NCI-H1930 (cell line): ENCODE measurements at regions not wholly inside any gene's neighbourhood (a gene's known extent, or its start where the extent isn't known, plus 50 kb on each side); places are given as distances from the start of the nearest gene placed in this dataset.

ENCODE experiments used
- DNase-seq, 2 experiments: peaks; one replicate each; lab custom pipeline; 2025; lab: John Stamatoyannopoulos, UW

DNA sequence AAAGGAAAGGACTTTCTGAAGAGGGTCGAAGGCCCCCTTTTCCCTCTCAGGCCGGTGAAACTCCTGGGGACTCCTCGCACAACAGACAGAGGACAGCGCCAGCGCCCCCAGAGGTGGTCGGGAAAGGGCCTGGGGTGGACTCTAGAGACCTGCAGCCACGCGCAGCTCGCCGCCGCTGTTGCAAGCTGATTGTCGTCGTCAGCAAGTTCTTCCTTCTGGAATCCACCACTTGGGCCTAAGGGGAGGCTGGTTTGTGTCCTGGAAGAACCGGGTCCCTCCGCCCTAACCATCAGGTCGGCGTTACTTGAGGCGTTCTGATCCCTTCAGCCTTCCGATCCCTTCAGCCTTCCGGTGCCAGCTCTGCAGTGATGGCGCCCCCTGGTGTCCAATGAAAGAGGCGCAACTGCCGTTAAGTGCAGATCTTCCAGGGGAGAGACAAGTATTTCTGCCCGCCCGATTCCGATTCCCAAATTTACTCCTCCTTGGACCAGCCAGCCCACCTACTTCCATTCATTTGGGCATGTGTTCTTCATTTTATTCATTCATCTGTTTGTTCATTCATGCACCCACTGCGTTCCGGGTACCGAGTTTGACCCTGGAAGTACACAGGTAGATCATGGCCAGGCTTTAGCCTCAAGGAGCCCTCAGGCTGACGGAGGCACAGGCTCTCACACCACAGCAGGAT, 77.2 kb upstream of the SLC6A11 start:
- DNase-seq, result peak; percentile 17 to 57

GRCh38 chr3:10740954-10741353, 75.1 kb upstream of the SLC6A11 start:
- DNase-seq, result no peak

DNA sequence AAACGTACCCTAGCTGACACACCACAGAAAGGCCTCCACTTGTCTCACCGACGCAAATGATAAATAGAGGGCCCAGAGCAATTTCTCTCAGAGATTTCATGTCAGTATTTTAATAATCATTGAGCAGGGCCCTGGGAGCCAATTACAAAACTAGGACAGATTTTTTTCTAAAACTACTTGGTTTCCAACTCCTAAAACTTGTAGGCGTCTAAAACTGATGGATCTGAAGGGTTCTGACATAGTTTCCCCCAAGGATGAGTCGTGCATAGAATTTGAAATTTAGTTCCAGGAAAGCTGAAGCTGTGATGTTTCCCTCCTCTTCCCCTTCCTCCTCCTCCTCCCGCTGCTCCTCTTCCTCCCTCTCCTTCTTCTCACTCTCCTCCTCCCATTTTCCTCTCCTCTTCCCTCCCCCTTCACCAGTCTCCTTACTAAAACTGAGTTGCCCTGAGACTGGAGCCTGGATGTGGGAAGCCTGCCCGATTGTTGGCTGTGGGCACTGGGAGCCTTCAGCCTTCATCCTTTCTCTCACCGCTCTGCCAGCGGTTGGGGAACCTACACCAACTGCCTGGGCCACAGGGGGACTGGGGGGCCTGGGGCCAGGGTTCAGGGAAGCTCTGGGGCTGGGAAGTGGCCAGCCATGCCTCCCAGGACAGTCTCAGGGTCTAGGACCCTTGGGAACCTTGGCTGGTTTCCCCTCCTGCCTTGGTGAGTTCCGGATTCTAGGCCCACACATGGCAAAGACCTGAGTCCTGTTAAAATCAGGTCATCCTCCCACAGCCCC, 73.9 kb upstream of the SLC6A11 start:
- DNase-seq, result no peak

- DNase-seq, result no peak
Observed at GRCh38 chr3:10743366-10744097, 72.5 kb upstream of the SLC6A11 start.

DNA sequence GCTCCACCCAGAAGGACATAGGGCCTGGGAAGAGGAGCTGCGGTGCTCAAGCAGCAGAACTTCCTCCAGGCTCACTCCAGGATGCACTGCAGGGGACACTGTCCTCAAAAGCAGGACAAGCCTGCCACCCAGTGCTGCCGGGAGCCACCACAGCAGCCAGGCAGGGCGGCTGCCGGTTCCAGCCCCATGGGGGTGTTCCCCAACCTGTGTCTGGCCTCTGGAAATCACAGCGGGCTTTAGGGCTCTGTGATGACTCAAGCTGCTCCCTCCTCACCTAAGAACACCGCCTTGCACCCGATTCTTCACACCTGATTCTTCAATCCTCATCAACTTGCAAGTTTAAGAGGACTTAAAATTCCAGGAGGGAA, 71.9 kb upstream of the SLC6A11 start:
- DNase-seq, result peak in 1 of 2 experiments; percentile 4

DNA sequence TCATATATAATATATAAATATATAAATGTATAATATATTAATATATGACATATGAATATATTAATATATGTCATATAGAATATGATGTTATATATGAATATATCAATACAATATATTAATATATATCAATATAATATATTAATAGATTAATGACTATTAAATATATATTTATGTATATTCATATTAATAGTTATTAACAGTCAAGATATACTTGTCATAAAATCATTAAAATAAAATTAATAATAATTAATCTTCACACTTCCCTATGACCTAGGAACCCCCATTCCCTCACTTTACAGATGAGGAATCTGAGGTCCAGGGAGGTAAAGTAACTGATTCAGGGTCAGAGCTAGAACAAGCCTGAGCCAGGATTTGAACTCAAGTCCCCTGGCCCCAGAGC, 70.6 kb upstream of the SLC6A11 start:
- no peak for DNase-seq

- no peak for DNase-seq
Observed at GRCh38 chr3:10746001-10746400, 70.0 kb upstream of the SLC6A11 start.

- no peak for DNase-seq
Observed at GRCh38 chr3:10746684-10747083, 69.3 kb upstream of the SLC6A11 start.

- DNase-seq, result no peak
Observed at GRCh38 chr3:10747341-10747740, 68.7 kb upstream of the SLC6A11 start.

DNA sequence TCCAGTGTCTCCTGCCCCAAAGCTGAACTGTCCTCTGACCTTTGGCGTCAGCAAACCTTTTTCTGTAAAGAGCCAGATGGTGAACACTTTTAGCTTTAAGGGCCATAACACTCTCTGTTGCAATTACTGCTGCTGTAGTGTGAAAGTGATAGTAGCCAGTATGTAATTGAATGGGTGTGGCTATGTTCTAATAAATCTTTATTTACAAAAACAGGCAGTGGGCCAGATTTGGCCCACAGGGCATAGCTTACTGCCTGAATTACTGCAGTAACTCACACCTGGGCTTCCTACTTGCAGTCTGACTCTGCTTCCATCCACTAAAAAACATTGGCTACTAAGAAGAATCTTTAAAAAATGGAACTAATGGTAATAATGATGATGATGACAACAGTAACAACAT, 68.0 kb upstream of the SLC6A11 start:
- no peak for DNase-seq

GRCh38 chr3:10753964-10754363, 62.1 kb upstream of the SLC6A11 start:
- no peak for DNase-seq

- DNase-seq, result no peak
Observed at GRCh38 chr3:10756546-10756945, 59.5 kb upstream of the SLC6A11 start.

DNA sequence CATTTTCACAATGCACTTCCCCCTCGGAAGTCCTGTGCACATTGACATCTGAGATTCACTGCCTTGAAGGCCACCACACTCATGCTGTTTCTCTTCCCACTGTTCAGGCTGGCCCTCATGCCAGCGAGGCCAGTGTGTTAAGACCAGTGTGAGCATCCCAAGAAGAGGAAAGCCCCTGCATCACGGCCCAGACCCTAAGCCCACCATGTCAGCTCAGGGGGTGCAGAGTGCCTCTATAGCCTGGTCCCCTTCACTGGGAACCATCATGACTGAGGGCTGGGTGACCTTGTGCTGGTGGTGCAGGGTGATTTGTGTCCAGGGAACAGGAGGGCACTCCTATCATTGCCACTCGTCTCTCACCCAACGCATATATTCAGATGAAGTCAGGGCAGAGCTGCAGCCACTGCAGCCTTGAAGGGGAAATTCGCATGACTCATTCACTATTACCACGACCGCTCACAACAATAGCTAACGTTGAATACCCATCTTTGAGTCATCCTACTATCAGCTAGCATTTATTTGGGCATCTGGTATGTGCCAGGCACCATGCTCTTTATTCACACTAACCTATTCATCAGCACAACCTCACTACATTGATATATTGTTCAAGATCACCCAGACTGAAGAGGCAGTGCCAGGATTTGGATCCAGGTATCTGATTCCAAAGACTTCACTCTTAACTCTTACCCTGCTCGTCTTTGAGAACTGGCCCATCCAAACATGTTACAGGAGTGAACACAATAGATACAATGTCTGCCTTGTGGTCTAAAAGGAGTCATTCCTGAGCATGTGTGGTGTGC, 58.8 kb upstream of the SLC6A11 start:
- no peak for DNase-seq

DNA sequence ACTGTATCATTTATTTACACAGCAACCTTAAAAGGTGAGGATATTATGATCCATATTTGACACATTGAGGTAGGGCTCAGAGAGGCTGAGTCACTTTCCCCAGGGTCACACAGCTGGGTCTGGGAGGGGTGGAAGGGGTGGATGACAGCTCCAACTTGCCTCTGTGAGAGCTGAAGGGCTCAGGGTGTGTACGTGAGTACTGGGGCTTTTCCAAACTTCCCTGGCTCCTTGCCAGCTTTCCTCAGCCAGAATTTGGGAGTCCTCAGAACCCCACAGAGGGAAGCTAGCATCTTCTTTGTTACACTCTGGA, 58.3 kb upstream of the SLC6A11 start:
- DNase-seq, result no peak

- peak; percentile 8 to 15 for DNase-seq
Observed at GRCh38 chr3:10758304-10759037, 57.6 kb upstream of the SLC6A11 start.

DNA sequence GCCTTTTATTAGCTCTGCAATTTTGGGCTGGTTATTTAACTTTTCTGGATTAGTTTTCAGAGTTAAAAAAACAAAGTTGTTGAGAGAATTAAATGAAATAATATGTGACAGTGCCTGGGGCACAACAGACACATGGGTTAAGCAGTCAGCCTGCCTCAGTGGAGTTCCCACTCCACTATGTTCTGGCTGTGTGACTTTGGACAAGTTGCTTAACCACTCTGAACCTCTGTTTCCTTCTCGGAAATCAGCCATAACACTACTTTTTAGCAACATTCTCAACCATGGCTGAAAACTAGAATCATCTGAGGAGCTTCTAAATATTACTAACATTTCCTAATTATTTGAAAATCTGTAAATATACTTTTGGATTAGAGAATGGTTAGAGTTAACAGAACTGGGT, 56.5 kb upstream of the SLC6A11 start:
- no peak for DNase-seq

- no peak for DNase-seq
Observed at GRCh38 chr3:10760199-10760598, 55.8 kb upstream of the SLC6A11 start.

DNA sequence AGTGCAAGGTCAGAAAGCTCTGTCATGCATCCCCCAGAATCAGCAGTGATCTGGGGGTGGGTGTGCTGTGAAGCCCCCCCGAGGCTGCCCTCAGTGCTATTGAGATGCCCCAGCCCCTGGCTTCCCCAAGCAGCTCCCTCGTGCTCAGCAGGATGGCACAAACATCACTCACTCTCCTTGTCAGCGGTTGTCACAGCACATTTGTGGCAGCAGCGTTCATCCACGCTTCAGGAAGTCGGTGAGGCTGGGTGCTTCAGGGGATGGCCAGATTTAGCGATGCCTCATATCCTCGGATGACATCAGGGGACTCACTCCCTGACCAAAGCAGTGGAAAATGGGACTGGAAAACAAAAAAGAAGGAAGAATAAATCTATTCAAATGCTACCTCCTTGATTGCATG, 54.4 kb upstream of the SLC6A11 start:
- DNase-seq, result no peak

DNA sequence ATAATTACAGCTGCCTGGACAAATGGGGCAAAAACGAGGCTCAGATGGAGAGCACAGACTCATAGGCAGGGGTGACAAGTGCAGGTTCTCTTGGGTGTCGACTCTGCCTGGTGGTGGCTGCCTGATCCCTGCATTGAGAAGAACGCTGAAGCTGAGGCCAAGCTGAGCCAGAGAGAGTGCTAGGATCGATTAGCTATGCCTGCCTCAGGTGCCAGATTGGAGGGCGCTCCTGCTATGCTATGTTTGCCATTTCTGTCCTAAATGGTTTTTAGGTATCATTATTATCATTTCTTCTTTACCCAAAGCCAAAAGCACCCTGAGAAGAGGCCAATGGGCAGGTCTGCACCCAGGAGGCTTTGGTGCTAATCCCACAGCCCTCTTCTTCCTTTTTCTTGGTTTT, 53.9 kb upstream of the SLC6A11 start:
- no peak for DNase-seq

GRCh38 chr3:10762611-10763247, 53.3 kb upstream of the SLC6A11 start:
- no peak for DNase-seq

- no peak for DNase-seq
Observed at GRCh38 chr3:10763248-10763620, 52.8 kb upstream of the SLC6A11 start.
